T-helper 1 cell treated with Interleukin-12 subunit alpha and Interleukin-12 subunit beta and Interleukin-4 antibody, amounts not matched to agents 30 μg/mL and 1 μg/mL, for 36 hours (primary cell): ENCODE measurements at regions not wholly inside any gene's neighbourhood (a gene's known extent, or its start where the extent isn't known, plus 50 kb on each side); places are given as distances from the start of the nearest gene placed in this dataset.
"Not testable (repeated sequence)": the region's sequence is repeated elsewhere in the genome, so short reads cannot be mapped to it uniquely, and the experiment has no call there.

Experiments used
- H3K27ac Mint-ChIP-seq: one replicate; pipeline ENCODE4 v1.8.0; 2021; ENCODE audit warnings: mild to moderate bottlenecking, mixed read lengths
- H3K27me3 Mint-ChIP-seq: one replicate; pipeline ENCODE4 v1.8.0; 2021; ENCODE audit warnings: low read depth, mixed read lengths
- H3K36me3 Mint-ChIP-seq: one replicate; pipeline ENCODE4 v1.8.0; 2021; ENCODE audit warnings: low read depth, mixed read lengths
- H3K4me1 Mint-ChIP-seq: one replicate; pipeline ENCODE4 v1.8.0; 2021; ENCODE audit warnings: low read depth, mixed read lengths
- H3K4me3 Mint-ChIP-seq: one replicate; pipeline ENCODE4 v1.8.0; 2021; ENCODE audit warnings: mild to moderate bottlenecking, moderate library complexity, mixed read lengths
- H3K9me3 Mint-ChIP-seq: one replicate; pipeline ENCODE4 v1.8.0; 2021; ENCODE audit warnings: mixed read lengths

DNA sequence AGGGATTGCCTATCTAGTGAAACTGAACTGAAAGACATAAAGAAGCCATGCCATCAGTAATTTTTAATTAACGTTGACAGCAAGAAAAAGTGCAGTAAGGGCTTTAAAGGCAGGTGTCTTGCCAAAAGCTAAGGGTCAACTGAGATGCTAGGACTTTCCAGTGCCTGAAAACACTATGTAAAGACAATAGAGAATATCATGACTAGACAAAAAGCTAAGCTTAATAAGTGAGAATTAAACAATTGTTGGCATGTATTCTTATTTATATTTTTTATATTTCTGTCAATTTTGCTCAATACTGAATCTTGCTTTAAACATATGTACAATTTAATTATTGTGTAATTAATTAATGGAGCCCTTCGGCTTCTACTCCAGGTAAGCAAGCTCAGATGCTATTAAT, 803.1 kb downstream of the IGSF11 start:
- Mint-ChIP-seq H3K4me1 (no peaks in the 10 kb centered on the region), H3K9me3 (peaks cover 8% of the 10 kb centered on the region), H3K4me3 (no peak overlapping the region), H3K36me3 (no peaks in the 10 kb centered on the region), H3K27ac (no peak overlapping the region), H3K27me3 (no peaks in the 10 kb centered on the region)

GRCh38 chr3:118239253-118239652, 795.4 kb downstream of the IGSF11 start:
- Mint-ChIP-seq H3K4me1 (no peaks in the 10 kb centered on the region), H3K27ac (no peak overlapping the region)

GRCh38 chr3:118244761-118245160, 789.9 kb downstream of the IGSF11 start:
- no peaks in the 10 kb centered on the region for H3K27me3 Mint-ChIP-seq
- H3K27ac Mint-ChIP-seq, result no peak overlapping the region
- no peaks in the 10 kb centered on the region for H3K9me3 Mint-ChIP-seq
- no peak overlapping the region for H3K4me3 Mint-ChIP-seq
- no peaks in the 10 kb centered on the region for H3K36me3 Mint-ChIP-seq
- H3K4me1 Mint-ChIP-seq, result no peaks in the 10 kb centered on the region

More at GRCh38 chr3:118239253-118239652, 795.4 kb downstream of the IGSF11 start:
- Mint-ChIP-seq H3K27me3 (no peaks in the 10 kb centered on the region), H3K4me3 (no peak overlapping the region), H3K36me3 (no peaks in the 10 kb centered on the region), H3K9me3 (no peaks in the 10 kb centered on the region)

- H3K4me1 Mint-ChIP-seq, result no peaks in the 10 kb centered on the region
- H3K36me3 Mint-ChIP-seq, result no peaks in the 10 kb centered on the region
- H3K9me3 Mint-ChIP-seq, result no peaks in the 10 kb centered on the region
- H3K27ac Mint-ChIP-seq, result no peak overlapping the region
- no peak overlapping the region for H3K4me3 Mint-ChIP-seq
- no peaks in the 10 kb centered on the region for H3K27me3 Mint-ChIP-seq
These were observed 789.3 kb downstream of the IGSF11 start for GRCh38 chr3:118245312-118245711.

- peaks cover 22% of the 10 kb centered on the region for H3K9me3 Mint-ChIP-seq
- not testable (repeated sequence) for H3K36me3 Mint-ChIP-seq, H3K27ac Mint-ChIP-seq, H3K4me1 Mint-ChIP-seq, H3K4me3 Mint-ChIP-seq, H3K27me3 Mint-ChIP-seq
These were observed 775.8 kb downstream of the IGSF11 start for GRCh38 chr3:118258850-118259249.

DNA sequence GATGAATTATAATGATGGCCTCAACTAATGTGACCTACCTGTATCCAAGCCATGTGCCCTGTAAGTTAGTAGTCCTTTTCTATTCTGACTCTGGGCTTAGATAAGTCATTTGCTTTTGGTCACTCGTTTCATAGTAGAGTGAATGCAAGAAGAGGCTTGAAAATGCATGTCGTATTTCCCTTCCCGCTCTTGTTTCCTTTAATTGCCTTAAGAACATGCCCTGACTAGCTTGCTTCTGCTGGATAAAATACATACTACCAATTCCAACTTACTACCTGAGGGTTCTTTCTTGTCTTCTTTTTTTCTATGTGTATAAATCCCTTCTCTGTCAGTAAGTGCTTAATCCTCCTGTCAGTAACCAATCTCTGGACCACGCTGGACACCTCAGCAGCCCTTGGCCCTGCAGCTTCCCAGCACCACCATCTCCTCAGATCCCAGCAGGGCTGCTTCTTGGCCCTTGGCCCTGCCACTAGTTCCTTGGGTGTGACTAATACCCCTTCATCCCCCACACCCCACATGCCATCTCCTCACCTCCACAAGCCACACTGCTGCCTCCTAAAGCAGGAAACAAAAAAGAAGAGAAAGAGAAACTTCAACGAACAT, 771.7 kb downstream of the IGSF11 start:
- H3K9me3 Mint-ChIP-seq, result peaks cover 8% of the 10 kb centered on the region
- H3K4me1 Mint-ChIP-seq, result no peaks in the 10 kb centered on the region
- no peaks in the 10 kb centered on the region for H3K27me3 Mint-ChIP-seq
- H3K36me3 Mint-ChIP-seq, result no peaks in the 10 kb centered on the region
- H3K4me3 Mint-ChIP-seq, result no peak overlapping the region
- no peak overlapping the region for H3K27ac Mint-ChIP-seq

- Mint-ChIP-seq H3K4me1 (no peaks in the 10 kb centered on the region), H3K36me3 (no peaks in the 10 kb centered on the region), H3K4me3 (no peak overlapping the region), H3K9me3 (peaks cover 15% of the 10 kb centered on the region), H3K27me3 (no peaks in the 10 kb centered on the region), H3K27ac (no peak overlapping the region)
These were observed 767.1 kb downstream of the IGSF11 start for GRCh38 chr3:118267588-118267987.

- Mint-ChIP-seq H3K27ac (no peak overlapping the region), H3K27me3 (no peaks in the 10 kb centered on the region), H3K4me3 (no peak overlapping the region), H3K36me3 (no peaks in the 10 kb centered on the region), H3K9me3 (peaks cover 14% of the 10 kb centered on the region), H3K4me1 (no peaks in the 10 kb centered on the region)
These were observed 765.0 kb downstream of the IGSF11 start for GRCh38 chr3:118269537-118270125.

DNA sequence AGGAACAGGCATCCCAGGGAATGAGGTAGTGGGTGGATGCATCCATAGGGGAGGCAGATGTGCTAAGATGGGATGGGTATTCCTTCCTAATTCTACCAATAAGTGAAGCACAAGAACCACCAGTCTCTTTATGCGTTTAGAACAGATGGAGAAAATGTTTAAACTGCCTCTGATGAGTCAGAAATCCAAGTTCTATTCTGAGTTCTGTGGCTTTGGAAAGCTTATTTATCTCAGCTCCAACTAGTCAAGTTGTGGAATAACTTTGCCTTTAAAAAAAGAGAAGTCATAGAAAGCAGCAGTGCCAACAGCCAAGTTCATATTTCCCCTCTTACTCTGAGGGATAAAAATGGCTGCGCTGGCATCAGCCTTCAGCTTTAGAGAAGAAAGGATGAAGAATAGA, 761.7 kb downstream of the IGSF11 start:
- Mint-ChIP-seq H3K9me3 (peaks cover 19% of the 10 kb centered on the region), H3K27ac (no peak overlapping the region), H3K4me3 (no peak overlapping the region), H3K4me1 (no peaks in the 10 kb centered on the region), H3K36me3 (no peaks in the 10 kb centered on the region), H3K27me3 (no peaks in the 10 kb centered on the region)

- Mint-ChIP-seq H3K36me3 (no peaks in the 10 kb centered on the region), H3K27me3 (no peaks in the 10 kb centered on the region), H3K9me3 (peaks cover 20% of the 10 kb centered on the region), H3K4me3 (no peak overlapping the region), H3K27ac (no peak overlapping the region), H3K4me1 (no peaks in the 10 kb centered on the region)
These were observed 756.8 kb downstream of the IGSF11 start for GRCh38 chr3:118277814-118278213.

DNA sequence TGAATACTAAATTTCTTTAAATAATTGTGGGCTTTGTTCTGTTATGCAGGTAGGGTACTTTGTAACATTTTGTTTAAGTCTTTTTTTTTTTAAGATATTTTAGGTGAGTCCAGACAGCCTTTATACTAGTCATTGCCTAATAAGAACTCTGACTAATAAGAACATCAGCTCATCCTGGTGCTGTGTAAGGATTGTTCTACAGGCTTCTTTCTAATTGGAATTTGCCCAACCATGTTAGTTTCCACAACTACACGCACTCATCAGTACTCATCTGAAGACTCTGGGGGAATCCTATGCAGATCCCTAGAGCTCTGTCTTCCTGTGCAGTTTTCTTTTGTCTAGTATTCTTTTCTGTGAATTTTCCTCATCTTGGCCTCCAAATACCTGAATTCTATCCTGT, 741.8 kb downstream of the IGSF11 start:
- no peak overlapping the region for H3K27ac Mint-ChIP-seq
- no peaks in the 10 kb centered on the region for H3K27me3 Mint-ChIP-seq
- no peaks in the 10 kb centered on the region for H3K4me1 Mint-ChIP-seq
- peaks cover 4% of the 10 kb centered on the region for H3K9me3 Mint-ChIP-seq
- H3K4me3 Mint-ChIP-seq, result no peak overlapping the region
- H3K36me3 Mint-ChIP-seq, result no peaks in the 10 kb centered on the region

DNA sequence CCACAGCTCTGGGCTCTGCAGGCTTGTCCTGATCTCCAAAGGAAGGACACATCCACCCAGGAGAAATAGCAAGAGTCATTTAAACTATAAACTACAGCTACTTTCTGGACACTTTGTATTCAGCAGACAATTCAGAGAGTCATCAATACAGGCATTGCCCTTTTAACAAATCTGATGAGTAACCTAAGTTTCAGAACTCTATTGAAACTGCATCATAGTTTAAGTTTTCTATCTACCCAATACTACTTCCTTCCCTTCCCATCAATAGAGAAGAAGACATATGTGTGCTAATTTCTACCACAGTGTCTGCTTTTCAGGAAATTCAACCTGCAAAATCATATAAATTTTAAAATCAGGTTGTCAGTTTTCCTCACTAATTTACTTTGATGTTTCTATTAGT, 736.5 kb downstream of the IGSF11 start:
- Mint-ChIP-seq H3K4me3 (no peak overlapping the region), H3K9me3 (no peaks in the 10 kb centered on the region), H3K27ac (no peak overlapping the region), H3K4me1 (no peaks in the 10 kb centered on the region), H3K27me3 (no peaks in the 10 kb centered on the region), H3K36me3 (no peaks in the 10 kb centered on the region)

GRCh38 chr3:118304557-118304956, 730.1 kb downstream of the IGSF11 start:
- H3K27ac Mint-ChIP-seq, result no peak overlapping the region
- peaks cover 4% of the 10 kb centered on the region for H3K9me3 Mint-ChIP-seq
- H3K4me1 Mint-ChIP-seq, result no peaks in the 10 kb centered on the region
- no peak overlapping the region for H3K4me3 Mint-ChIP-seq
- no peaks in the 10 kb centered on the region for H3K36me3 Mint-ChIP-seq
- no peaks in the 10 kb centered on the region for H3K27me3 Mint-ChIP-seq

DNA sequence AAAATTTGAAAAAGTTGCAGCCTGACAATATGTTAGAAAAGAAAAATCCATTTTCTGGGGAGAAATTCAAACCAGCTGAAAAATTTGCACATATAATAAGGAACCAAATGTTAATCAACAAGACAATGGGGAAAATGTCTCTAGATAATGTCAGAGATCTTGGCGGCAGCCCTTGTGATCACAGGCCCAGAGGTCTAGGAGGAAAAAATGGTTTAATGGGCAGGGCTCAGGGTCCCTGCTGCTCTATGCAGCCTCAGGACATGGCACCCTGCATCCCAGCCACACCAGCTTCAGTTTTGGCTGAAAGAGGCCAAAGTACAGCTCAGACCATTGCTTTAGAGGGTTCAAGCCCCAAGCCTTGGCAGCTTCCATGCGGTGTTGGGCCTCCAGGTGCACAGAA, 701.9 kb downstream of the IGSF11 start:
- H3K27me3 Mint-ChIP-seq, result no peaks in the 10 kb centered on the region
- H3K9me3 Mint-ChIP-seq, result peaks cover 46% of the 10 kb centered on the region
- no peak overlapping the region for H3K27ac Mint-ChIP-seq
- H3K36me3 Mint-ChIP-seq, result no peaks in the 10 kb centered on the region
- no peak overlapping the region for H3K4me3 Mint-ChIP-seq
- no peaks in the 10 kb centered on the region for H3K4me1 Mint-ChIP-seq

- no peaks in the 10 kb centered on the region for H3K27me3 Mint-ChIP-seq
- H3K9me3 Mint-ChIP-seq, result peaks cover 38% of the 10 kb centered on the region
- no peak overlapping the region for H3K27ac Mint-ChIP-seq
- H3K36me3 Mint-ChIP-seq, result no peaks in the 10 kb centered on the region
- no peak overlapping the region for H3K4me3 Mint-ChIP-seq
- no peaks in the 10 kb centered on the region for H3K4me1 Mint-ChIP-seq
These were observed 697.0 kb downstream of the IGSF11 start for GRCh38 chr3:118337649-118338048.
